NCI-H2227 (cell line): ENCODE measurements at regions not wholly inside any gene's neighbourhood (a gene's known extent, or its start where the extent isn't known, plus 50 kb on each side); places are given as distances from the start of the nearest gene placed in this dataset.
A peak's percentile ranks its signal among the peaks of the same experiment; 100 is the strongest.

ENCODE experiments used
- DNase-seq: peaks from one replicate; lab custom pipeline; 2025; ENCODE audit not compliant: unreplicated experiment; lab: John Stamatoyannopoulos, UW

- DNase-seq: no peak
These were observed 131.1 kb downstream of the FAM161A start for GRCh38 chr2:61722800-61723199.

- no peak for DNase-seq
These were observed 131.5 kb downstream of the FAM161A start for GRCh38 chr2:61722318-61722717.

GRCh38 chr2:61721382-61721781 is 132.5 kb downstream of the FAM161A start:
- no peak for DNase-seq

GRCh38 chr2:61720911-61721310 is 132.9 kb downstream of the FAM161A start:
- DNase-seq: no peak

DNA sequence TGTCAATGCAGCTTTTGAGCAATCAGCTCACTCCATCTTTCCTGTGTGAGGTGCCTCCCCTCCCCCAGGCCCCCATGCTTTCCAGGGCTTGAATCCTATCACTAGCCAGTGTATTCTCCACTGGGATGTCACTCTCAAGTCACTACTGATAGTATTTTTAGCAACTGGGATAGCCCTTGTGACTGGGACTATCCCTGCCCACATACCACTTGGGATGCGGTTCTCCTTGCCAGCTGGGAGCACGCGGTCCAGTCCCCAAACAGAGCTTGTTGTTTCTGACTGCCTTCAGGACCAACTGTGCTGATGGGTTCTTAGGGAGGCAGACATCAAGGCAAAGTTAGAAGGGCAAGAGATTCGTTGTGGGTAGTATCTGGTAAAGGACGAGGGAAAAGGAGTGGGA is 134.9 kb downstream of the FAM161A start:
- no peak for DNase-seq

DNA sequence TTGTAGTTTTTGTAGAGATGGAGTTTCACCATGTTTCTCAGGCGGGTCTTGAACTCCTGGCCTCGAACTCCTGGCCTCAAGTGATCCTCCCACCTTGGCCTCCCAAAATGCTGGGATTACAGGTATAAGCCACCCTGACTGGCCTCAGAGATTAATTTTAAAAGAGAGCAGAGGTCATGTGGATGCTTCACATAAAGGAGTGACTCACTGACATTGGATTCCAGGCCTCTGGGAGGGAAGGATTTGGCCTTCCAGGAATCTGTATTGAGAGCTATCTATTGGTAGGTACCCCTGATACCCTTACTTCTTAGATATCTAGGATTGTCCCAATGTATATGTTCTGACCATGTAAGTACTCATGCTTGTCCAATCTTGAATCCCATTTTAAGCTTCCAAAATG is 138.4 kb downstream of the FAM161A start:
- no peak for DNase-seq

DNA sequence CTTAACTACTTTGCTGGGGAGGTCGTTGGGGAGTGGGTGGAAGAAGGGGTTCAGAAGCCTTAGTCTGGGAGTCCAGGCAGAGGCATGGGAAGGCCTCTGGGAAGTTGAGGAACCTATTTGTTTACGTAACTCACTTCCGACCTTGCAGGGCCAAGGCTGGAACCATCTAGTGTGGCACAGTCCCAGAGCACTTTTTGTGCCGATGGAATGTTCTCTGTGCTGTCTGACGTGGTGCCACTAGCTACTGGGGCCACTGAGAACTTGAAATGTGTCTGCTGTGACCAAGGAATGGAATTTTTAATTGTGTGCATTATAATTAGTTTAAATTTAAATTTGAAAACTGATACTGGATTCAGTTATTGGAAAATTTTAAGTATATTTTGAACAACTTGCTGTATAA is 139.7 kb downstream of the FAM161A start:
- DNase-seq: no peak

- DNase-seq: no peak
These were observed 140.4 kb downstream of the FAM161A start for GRCh38 chr2:61713457-61713856.

GRCh38 chr2:61712060-61712459 is 141.8 kb downstream of the FAM161A start:
- DNase-seq: no peak

DNA sequence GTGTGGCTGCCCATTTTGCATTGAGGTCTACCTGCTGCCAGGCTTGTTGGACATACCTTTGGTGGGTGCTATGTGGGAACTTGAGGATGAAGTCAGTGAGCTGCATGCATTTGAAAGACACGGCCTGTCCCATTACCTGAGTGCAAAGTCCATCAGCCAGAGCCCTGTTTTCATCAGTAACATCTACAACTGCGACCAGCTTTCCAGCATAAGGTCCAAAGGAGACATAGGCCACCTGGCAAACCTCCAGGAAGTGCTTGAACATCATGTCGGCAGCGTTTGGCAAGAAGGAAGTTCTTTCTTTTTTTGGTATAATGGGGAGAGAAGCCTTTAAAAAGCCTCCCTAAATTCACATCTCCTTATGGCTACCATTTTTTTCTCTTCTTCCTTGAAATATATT is 143.1 kb downstream of the FAM161A start:
- DNase-seq: no peak

- DNase-seq: peak; percentile 25
These were observed 145.6 kb downstream of the FAM161A start for GRCh38 chr2:61707984-61708852.

DNA sequence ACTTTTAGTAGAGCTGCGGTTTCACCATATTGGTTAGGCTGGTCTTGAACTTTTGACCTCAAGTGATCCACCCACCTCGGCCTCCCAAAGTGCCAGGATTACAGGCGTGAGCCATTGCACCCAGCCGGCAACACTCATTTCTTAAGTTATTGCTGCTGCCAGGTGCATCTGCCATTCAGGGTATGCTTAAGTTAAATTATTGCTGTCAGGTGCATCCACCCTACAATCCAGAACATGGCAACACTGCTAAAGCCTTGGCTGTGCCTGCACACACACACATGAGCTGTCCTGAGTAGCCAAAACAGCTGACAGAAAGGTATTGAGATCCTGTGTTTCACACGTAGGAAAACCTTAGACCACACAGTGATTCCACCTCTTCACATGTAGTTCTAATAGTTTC is 148.2 kb downstream of the FAM161A start:
- no peak for DNase-seq

- DNase-seq: no peak
These were observed 149.5 kb downstream of the FAM161A start for GRCh38 chr2:61704364-61704763.

GRCh38 chr2:61702088-61702467 is 151.8 kb downstream of the FAM161A start:
- no peak for DNase-seq

- no peak for DNase-seq
These were observed 153.4 kb downstream of the FAM161A start for GRCh38 chr2:61700464-61700863.

GRCh38 chr2:61694312-61695274 is 156.4 kb upstream of the XPO1 start:
- peak; percentile 94 for DNase-seq

DNA sequence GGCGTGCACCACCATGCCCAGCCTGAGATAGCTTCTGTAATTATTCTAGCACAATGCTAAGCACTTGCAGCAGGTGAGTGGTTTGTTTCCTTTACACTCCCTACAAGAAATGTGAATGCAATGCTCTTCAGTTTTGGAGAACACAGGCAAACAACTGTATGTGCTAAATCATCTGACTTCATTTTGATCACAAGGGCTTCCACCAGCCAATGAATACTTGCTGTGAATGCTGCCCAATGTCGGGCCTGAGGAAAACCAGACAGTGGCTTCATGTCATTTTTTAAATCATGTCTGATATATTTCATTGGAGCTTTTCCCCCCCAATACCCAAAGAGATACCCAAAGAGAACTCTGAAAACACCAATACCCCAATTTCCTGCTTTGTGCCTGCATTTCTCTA is 155.6 kb upstream of the XPO1 start:
- DNase-seq: peak; percentile 19

DNA sequence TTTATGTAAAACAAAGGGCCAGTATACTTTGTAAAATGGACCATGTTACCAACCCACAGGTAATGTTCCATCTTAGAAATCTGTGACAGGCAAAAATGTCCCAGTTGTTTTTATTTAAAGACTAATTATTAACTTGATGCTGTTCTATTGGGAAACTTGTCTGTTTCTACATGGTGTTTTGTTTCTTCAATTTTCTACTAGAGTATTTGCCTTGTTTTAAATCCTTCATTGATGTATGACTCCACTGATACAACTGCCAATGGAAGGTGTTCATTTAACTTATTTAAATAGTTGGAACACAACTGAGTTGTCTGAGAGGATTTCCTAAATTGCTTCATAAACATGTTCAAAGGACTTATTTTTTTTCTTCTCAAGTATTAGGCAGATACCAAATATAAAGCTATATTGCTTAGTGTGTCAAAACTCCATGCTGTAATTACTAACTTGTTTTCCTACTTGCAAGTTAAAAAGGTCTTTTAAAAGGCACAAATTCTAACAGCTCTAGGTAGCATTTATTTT is 152.0 kb upstream of the XPO1 start:
- DNase-seq: no peak

GRCh38 chr2:61689568-61689967 is 151.4 kb upstream of the XPO1 start:
- DNase-seq: no peak

DNA sequence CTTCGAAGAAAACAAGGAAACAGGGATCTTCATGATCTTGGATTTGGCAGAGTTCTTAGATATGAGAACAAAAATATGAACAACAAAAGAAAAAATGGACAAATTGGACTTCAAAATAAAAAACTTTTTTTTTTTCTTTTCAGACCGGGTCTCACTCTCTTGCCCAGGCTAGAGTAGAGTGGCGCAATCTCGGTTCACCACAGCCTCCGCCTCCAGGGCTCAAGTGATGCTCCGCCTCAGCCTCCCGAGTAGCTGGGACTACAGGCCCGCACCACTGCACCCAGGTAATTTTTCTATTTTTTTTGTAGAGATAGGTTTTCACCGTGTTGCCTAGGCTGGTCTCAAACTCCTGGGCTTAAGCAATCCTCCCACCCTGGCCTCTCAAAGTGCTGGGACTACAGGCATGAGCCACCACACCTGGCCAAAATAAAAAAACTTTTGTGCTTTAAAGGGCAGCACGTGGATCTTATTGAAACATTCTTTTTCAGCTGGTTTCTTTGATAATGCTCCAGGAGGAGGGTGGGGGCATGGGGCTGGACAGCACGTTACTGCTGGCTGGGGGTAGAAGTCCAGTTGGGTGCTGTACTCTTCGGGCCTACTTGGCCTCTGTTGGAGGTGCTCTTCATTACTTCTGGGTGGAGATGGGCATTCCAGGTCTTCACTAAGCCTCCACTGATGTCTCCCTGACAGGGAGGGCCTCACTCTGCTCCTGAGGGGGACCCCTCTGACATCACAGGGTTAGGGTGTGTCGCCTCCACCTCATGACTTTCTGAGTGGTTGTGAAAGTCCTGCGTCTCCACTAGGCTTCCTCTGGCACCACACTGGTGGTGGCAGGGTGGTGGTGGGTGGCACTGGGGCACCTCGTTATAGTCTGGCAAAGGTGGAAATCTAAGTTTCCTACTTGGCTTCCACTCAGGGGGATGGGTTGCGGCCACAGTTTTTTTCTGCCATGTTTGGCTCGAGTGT is 150.5 kb upstream of the XPO1 start:
- no peak for DNase-seq

DNA sequence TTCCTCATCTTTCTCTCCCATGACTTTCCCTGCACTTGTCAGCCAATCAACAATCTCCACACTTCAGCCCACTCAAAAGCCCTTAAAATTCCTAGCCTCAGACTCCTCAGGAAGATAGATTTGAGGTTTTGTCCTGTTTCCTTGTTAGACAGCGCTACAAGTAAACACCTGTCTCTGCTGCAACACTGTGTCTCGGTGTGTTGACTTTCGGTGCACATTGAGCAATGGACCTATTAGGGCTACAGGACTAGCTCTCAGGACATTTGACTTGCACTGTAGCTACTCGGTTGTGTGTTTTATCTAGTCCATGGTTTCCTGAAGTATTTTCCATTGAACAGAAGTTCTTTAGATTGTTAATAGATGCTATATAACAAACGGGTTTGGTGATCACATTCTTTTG is 140.9 kb upstream of the XPO1 start:
- DNase-seq: no peak
